ENCODE measurements at regions not wholly inside any gene's neighbourhood (a gene's known extent, or its start where the extent isn't known, plus 50 kb on each side); places are given as distances from the start of the nearest gene placed in this dataset.

DNA sequence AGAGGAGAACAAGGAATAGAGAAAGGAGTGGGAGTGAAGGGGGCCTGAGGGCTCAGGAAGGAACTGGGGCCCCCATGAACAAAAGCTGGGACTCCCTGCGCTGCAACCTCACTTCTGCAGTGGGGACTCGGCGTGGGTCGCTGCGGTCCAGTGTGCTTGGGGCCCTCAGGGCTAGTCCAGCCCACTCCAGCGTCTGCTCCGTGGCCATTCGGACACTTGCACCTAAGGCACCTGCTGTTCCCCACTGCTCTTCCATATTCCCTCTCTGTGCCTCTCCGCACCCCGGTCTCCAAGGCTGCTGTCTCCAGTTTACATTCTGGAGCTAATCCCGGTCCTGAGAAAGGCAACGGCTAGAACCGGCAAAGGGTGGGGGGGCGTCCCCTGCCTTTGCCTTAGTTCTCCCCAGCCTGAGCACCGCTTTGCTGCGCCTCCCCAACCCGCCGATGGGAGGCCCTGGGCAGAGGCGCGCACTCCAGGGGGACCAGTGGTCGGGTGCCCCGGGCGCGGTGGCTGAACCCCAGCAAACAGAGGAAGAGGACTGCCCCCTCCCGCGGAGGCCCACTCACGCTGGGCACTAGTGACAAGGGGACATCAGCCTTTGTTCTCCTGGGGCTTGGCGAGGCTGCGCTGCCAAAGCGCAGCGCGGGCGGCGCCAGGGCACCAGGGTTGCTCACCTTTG is 327.7 kb upstream of the F9 start:
- ChIA-PET CTCF (no interaction called here), POLR2A (no interaction called here)
- TF ChIP-seq, protein P1, sequence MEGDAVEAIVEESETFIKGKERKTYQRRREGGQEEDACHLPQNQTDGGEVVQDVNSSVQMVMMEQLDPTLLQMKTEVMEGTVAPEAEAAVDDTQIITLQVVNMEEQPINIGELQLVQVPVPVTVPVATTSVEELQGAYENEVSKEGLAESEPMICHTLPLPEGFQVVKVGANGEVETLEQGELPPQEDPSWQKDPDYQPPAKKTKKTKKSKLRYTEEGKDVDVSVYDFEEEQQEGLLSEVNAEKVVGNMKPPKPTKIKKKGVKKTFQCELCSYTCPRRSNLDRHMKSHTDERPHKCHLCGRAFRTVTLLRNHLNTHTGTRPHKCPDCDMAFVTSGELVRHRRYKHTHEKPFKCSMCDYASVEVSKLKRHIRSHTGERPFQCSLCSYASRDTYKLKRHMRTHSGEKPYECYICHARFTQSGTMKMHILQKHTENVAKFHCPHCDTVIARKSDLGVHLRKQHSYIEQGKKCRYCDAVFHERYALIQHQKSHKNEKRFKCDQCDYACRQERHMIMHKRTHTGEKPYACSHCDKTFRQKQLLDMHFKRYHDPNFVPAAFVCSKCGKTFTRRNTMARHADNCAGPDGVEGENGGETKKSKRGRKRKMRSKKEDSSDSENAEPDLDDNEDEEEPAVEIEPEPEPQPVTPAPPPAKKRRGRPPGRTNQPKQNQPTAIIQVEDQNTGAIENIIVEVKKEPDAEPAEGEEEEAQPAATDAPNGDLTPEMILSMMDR (IDR thresholded peaks at IDR 0.05; ENCODE audit: insufficient read depth, low read length, missing control alignments): no peak
- DNase-seq (ENCODE audit: low read depth, low spot score): no peak
- H3K4me3 ChIP-seq (ENCODE audit: low read depth, low read length): no peak overlapping the region

- H3K4me3 ChIP-seq (ENCODE audit: low read depth, low read length): no peak overlapping the region
- no peak for DNase-seq (ENCODE audit: low read depth, low spot score)
- CTCF ChIA-PET: no interaction called here
- TF ChIP-seq, protein P1 (IDR thresholded peaks at IDR 0.05; ENCODE audit: insufficient read depth, low read length, missing control alignments): no peak
- POLR2A ChIA-PET: no interaction called here
These were observed 328.6 kb upstream of the F9 start for GRCh38 chrX:139201924-139202323.

DNA sequence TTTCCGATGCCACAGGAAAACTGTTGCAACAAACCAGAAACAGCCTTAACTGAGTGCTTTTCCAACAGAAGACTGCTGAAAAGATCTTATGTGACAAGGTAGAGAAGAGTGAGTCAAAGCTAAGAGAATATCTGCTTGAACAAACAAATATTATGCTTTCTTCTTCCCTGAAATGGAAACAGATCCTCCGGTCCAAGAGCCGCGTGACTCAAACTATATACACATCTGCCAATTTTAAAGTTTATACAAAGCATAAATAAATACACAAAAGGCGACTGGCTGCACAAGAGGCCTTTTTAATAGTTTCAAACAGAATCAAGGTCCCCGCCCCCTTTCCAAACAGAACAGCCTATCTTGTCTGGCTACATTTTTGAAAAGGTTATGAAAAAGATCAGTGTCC is 329.7 kb upstream of the F9 start:
- CTCF ChIA-PET: no interaction called here
- DNase-seq (ENCODE audit: low read depth, low spot score): no peak
- POLR2A ChIA-PET: no interaction called here

DNA sequence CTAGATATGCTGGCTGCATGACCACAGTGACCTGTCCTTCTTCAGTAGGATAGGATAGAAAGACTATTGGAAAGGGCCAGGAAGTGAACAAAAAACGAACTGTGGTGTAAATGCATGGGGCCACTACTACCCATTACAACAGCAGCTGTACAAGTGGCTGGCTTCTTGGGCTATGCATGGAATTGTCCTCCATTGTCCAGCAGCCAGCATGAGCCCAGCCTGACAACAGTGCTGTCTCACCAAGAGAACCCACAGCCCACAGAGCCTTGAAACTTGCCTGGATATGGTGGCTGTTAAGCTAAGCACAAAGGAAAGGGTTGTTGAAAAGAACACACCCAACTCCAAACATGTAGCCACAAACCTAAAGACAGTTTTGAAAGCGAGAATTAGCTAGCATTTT is 330.2 kb upstream of the F9 start:
- H3K4me3 ChIP-seq (ENCODE audit: low read depth, low read length): no peak overlapping the region
- no peak for DNase-seq (ENCODE audit: low read depth, low spot score)
- ChIA-PET CTCF (no interaction called here), POLR2A (no interaction called here)
- TF ChIP-seq, protein P1 (IDR thresholded peaks at IDR 0.05; ENCODE audit: insufficient read depth, low read length, missing control alignments): no peak

More for the DNA sequence above, 329.7 kb upstream of the F9 start:
- H3K4me3 ChIP-seq (ENCODE audit: low read depth, low read length): no peak overlapping the region
- TF ChIP-seq, protein P1 (IDR thresholded peaks at IDR 0.05; ENCODE audit: insufficient read depth, low read length, missing control alignments): no peak

- DNase-seq (ENCODE audit: low read depth, low spot score): no peak
- TF ChIP-seq, protein P1 (IDR thresholded peaks at IDR 0.05; ENCODE audit: insufficient read depth, low read length, missing control alignments): no peak
- POLR2A ChIA-PET: no interaction called here
These were observed 330.6 kb upstream of the F9 start for GRCh38 chrX:139199933-139200332.

GRCh38 chrX:139198936-139199335 is 331.6 kb upstream of the F9 start:
- no peak for DNase-seq (ENCODE audit: low read depth, low spot score)
- CTCF ChIA-PET: no interaction called here
- POLR2A ChIA-PET: no interaction called here
- TF ChIP-seq, protein P1 (IDR thresholded peaks at IDR 0.05; ENCODE audit: insufficient read depth, low read length, missing control alignments): no peak
- H3K4me3 ChIP-seq (ENCODE audit: low read depth, low read length): no peak overlapping the region

More at GRCh38 chrX:139199933-139200332, 330.6 kb upstream of the F9 start:
- H3K4me3 ChIP-seq (ENCODE audit: low read depth, low read length): no peak overlapping the region
- CTCF ChIA-PET: no interaction called here
